ENCODE measurements at regions not wholly inside any gene's neighbourhood (a gene's known extent, or its start where the extent isn't known, plus 50 kb on each side); places are given as distances from the start of the nearest gene placed in this dataset.
A peak's percentile ranks its signal among the peaks of the same experiment; 100 is the strongest.

DNA sequence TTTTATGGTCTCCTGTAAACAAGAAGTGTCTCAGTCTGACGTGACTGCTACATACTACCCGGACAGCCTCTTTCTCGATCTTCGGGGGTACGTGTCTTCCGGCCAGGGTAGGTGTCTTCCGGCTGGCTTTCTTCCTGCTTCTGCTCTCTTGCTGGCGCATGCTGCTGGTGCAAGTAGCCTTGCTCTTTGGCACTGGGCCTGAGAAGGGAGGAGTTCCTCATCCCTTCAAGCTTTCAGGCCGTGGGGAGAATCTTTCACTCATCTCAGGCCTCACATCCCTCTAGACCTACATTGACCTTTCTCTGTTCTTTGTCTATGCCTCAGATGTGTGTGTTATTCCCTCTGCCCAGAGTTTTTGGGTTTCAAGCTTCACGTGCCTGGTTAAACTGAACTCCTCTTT, 130.4 kb downstream of the JCAD start (continued):
- TF ChIP-seq KLF10 (tag by site-specific recombination; IDR thresholded peaks at IDR 0.05), result no peak
- TF ChIP-seq ZNF600 (tag by site-specific recombination; IDR thresholded peaks at IDR 0.05), result no peak

DNA sequence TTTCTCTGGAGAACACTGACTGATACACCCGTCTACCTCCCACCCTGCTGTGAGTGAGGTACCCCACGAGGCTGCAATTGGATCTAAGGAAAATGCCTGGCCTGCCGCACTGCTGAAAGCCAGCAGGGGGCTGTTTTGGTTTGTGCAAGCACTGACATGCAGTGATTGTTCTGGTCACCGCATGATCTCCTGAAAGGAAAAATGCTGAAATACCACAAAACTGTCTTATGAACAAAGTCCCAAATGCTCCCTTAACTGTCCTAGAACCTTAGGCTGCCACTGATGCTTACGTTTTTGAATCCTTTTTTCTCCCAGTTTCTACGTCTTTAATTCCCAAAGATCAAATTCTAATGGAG, 132.7 kb downstream of the JCAD start:
- CTCF ChIA-PET, result no interaction called here
- POLR2A ChIA-PET, result no interaction called here
- Histone ChIP-seq H3K36me3 (ENCODE audit: control insufficient read depth in 2 of 2, insufficient read depth in 1 of 2, low read length in 2 of 2) (no peaks in the 10 kb centered on the region), H3K4me3 (ENCODE audit: low read depth, low read length) (no peak overlapping the region), H3K4me1 (ENCODE audit: control insufficient read depth, insufficient read depth, low read length) (no peaks in the 10 kb centered on the region), H3K9me3 (ENCODE audit: control insufficient read depth, insufficient read depth, low read depth, low read length) (no peaks in the 10 kb centered on the region), H3K27ac (ENCODE audit: extremely low read depth, low read depth, low read length) (no peak overlapping the region)
- TF ChIP-seq ZNF837 (tag by site-specific recombination; IDR thresholded peaks at IDR 0.05) (no peak), ZIC2 (tag by site-specific recombination; IDR thresholded peaks at IDR 0.05) (peak; percentile 92), ZNF2 (tag by site-specific recombination; IDR thresholded peaks at IDR 0.05) (peak; percentile 58; the same call in 1 of the 2 replicates), GFI1B (tag by site-specific recombination; IDR thresholded peaks at IDR 0.05) (peak; percentile 87), ZNF280D (tag by site-specific recombination; IDR thresholded peaks at IDR 0.05) (no peak), GLIS1 (tag by site-specific recombination; IDR thresholded peaks at IDR 0.05) (peak; percentile 76)

GRCh38 chr10:29925771-29926692, 133.4 kb downstream of the JCAD start:
- CTCF ChIA-PET, result interaction anchor here (0.7 to 1.4 kb wide), 5 partner anchors 12 to 302 kb away, joined by 3 to 5 read pairs (median 3); no protein-coding TSS in a partner anchor
- no peaks in the 10 kb centered on the region for H3K36me3 ChIP-seq (ENCODE audit: control insufficient read depth in 2 of 2, insufficient read depth in 1 of 2, low read length in 2 of 2)
- H3K4me1 ChIP-seq (ENCODE audit: control insufficient read depth, insufficient read depth, low read length), result no peaks in the 10 kb centered on the region
- no peak overlapping the region for H3K4me3 ChIP-seq (ENCODE audit: low read depth, low read length)
- no peak overlapping the region for H3K27ac ChIP-seq (ENCODE audit: extremely low read depth, low read depth, low read length)
- POLR2A ChIA-PET, result no interaction called here
- H3K9me3 ChIP-seq (ENCODE audit: control insufficient read depth, insufficient read depth, low read depth, low read length), result no peaks in the 10 kb centered on the region
- TF ChIP-seq YY1 (tag by site-specific recombination; IDR thresholded peaks at IDR 0.05), result no peak
- no peak for TF ChIP-seq ZNF514 (tag by site-specific recombination; IDR thresholded peaks at IDR 0.05)
- TF ChIP-seq MZF1 (tag by site-specific recombination; IDR thresholded peaks at IDR 0.05; ENCODE audit: borderline replicate concordance), result no peak
- TF ChIP-seq ZNF174 (tag by site-specific recombination; IDR thresholded peaks at IDR 0.05), result no peak
- TF ChIP-seq PATZ1 (tag by site-specific recombination; IDR thresholded peaks at IDR 0.05), result no peak

GRCh38 chr10:29924436-29924835, 134.9 kb downstream of the JCAD start:
- POLR2A ChIA-PET, result interaction anchor here (0.6 kb wide), 1 partner anchor 188 kb away, joined by 3 read pairs; no protein-coding TSS in a partner anchor
- TF ChIP-seq ZNF658 (tag by site-specific recombination; IDR thresholded peaks at IDR 0.05) (no peak), ZNF777 (tag by site-specific recombination; IDR thresholded peaks at IDR 0.05; ENCODE audit: borderline replicate concordance) (no peak), SP3 (tag by site-specific recombination; IDR thresholded peaks at IDR 0.05) (no peak), ZNF266 (tag by site-specific recombination; IDR thresholded peaks at IDR 0.05; ENCODE audit: low read depth) (no peak), ZNF677 (tag by site-specific recombination; IDR thresholded peaks at IDR 0.05) (no peak)
- Histone ChIP-seq H3K4me3 (ENCODE audit: low read depth, low read length) (no peak overlapping the region), H3K4me1 (ENCODE audit: control insufficient read depth, insufficient read depth, low read length) (no peaks in the 10 kb centered on the region), H3K9me3 (ENCODE audit: control insufficient read depth, insufficient read depth, low read depth, low read length) (no peaks in the 10 kb centered on the region), H3K36me3 (ENCODE audit: control insufficient read depth in 2 of 2, insufficient read depth in 1 of 2, low read length in 2 of 2) (no peaks in the 10 kb centered on the region), H3K27ac (ENCODE audit: extremely low read depth, low read depth, low read length) (no peak overlapping the region)
- CTCF ChIA-PET, result interaction anchor here (0.7 kb wide), 1 partner anchor 34 kb away, joined by 3 read pairs; no protein-coding TSS in a partner anchor
